Endometrial microvascular endothelial cells (primary cell): ENCODE measurements at regions not wholly inside any gene's neighbourhood (a gene's known extent, or its start where the extent isn't known, plus 50 kb on each side); places are given as distances from the start of the nearest gene placed in this dataset.
"Not testable (repeated sequence)": the region's sequence is repeated elsewhere in the genome, so short reads cannot be mapped to it uniquely, and the experiment has no call there.

Experiments
- in situ Hi-C: cut with HindIII; loops from 2 replicates; pipeline ENCODE4 v1.10.0; 2017; ENCODE audit warnings: low sequenced_read_pairs, low pct_unique_long_range_greater_than_20kb; ENCODE audit errors: inconsistent ontology term

DNA sequence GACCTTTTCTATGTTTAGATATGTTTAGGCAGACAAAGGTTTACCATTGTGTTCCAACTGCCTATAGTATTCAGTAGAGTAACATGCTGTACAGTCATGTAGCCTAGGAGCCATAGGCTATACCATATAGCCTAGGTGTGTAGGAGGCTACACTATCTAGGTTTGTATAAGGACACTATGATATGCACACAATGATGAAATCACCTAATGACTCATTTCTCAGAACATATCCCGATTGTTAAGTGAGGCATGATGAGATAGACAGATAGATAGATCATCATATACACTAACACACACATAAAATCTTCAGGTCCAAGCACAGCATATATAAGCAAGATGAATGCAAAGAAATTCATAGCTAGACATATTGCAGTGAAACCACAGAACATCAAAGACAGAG, 177.4 kb downstream of the NPIPA8 start:
- in situ Hi-C loops, result not testable (repeated sequence)

- in situ Hi-C loops, result not testable (repeated sequence)
Observed at GRCh38 chr16:18157854-18158253, 178.7 kb downstream of the NPIPA8 start.

GRCh38 chr16:18152832-18153231, 183.7 kb downstream of the NPIPA8 start:
- in situ Hi-C loops, result not testable (repeated sequence)

DNA sequence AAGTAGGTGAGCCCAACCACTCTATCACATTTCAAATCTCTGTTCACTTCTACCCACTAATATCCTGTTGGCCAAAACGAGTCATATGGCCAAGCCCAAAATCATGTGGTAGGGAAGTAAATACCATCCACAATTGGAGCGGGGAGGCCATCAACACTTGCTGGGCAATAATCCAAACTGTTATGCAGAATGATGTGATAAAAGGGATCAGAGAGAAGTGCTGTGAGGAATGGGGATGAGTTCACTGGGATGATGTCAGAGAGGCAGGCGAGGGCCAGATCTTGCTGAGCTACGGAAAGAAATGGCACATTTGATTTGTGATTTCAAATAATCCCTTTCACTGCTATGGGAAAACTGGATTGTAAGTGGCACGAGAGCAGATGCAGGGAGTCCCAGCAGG, 188.4 kb downstream of the NPIPA8 start:
- in situ Hi-C loops, result not testable (repeated sequence)

- in situ Hi-C loops, result not testable (repeated sequence)
Observed at GRCh38 chr16:18146601-18147142, 189.9 kb downstream of the NPIPA8 start.

GRCh38 chr16:18142066-18142465, 194.5 kb downstream of the NPIPA8 start:
- in situ Hi-C loops, result not testable (repeated sequence)

- in situ Hi-C loops, result not testable (repeated sequence)
Observed at GRCh38 chr16:18136288-18136687, 200.2 kb downstream of the NPIPA8 start.

DNA sequence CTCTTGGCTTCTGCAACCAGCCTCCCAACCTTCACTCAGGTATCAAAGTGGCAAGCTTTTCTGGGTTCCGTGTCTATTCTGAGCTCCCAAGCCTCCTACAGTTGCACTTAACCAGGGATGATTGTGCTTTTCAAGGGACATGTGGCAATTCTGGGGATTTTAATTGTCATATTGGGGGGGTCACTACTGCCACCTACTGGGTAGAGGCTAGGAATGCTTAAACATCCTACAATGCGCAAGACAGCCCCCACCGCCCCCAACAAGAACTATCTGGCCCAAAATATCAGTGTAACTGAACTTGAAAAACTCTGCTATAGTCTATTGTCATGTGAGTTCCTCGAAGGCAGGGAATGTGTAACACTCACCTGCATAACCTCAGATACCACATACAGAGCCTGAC, 201.5 kb downstream of the NPIPA8 start:
- in situ Hi-C loops, result not testable (repeated sequence)

DNA sequence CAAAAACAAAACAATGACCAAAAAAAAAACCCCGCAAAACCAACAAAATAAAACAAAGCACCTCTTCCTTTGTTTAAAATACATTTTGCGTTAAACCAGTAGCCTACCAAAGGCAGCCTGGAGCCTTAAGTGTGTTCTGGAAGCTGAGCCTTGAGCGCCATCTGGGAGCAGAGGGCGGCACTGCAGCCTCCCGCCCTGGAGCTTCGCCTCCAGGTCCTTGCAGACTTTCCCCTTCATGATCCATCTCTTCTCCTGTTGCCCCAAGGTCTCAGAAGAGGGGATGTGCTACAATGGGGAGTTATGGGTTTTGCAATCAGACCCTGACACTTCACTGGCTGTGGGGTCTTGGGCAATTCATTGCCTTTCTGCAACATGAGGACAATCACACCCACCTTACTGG, 204.9 kb downstream of the NPIPA8 start:
- in situ Hi-C loops, result not testable (repeated sequence)

DNA sequence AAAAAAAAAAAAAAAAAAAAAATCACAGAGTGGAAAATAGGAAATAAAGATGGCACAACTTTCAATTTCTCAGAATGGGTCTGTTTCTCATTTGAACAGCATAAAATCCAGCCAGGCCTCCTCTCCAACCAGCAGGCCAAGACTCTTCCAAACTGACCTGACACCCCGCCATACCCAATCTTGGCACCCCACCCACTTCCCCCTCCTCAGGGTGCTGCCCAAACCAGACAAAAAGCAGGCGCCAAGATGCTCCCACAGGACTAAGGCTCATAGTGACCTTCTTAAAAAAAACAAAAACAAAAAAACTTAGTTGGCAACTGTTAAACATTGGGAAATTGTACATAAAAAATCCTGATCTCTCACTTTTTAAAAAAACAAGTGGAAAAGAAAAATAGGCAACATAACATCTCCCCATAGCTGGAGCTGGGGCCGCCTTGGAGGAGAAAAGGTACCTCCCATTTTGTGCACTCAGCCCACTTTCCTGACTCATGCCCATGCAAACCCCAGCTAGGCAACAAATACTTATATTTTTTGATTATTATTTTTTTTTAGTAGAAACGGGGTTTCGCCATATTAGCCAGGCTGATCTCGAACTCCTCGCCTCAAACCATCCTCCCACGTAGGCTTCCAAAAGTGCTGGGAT, 205.9 kb downstream of the NPIPA8 start:
- in situ Hi-C loops, result not testable (repeated sequence)

DNA sequence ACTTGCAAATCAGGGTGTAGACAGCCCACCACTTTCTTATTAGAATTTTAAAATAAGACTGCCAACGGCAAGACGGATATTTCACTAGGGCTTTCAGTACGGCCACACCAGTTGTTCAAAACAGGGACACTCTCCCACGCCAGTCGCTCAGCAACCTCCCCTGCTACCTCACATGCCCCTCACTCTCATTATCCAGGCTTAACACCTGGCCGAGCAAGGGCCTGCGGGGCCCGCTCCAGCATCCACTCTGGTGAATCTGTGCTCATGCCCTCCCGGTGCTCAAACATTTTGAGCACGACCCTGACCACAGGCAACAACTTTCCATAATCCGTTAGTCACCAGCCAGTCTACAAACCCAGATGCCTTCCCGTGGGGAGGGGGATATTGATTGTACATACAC, 209.5 kb downstream of the NPIPA8 start:
- in situ Hi-C loops, result not testable (repeated sequence)

- in situ Hi-C loops, result not testable (repeated sequence)
Observed at GRCh38 chr16:18119092-18119491, 217.4 kb downstream of the NPIPA8 start.

- in situ Hi-C loops, result not testable (repeated sequence)
Observed at GRCh38 chr16:18118684-18119083, 217.9 kb downstream of the NPIPA8 start.

GRCh38 chr16:18118071-18118470, 218.5 kb downstream of the NPIPA8 start:
- in situ Hi-C loops, result not testable (repeated sequence)

- in situ Hi-C loops, result not testable (repeated sequence)
Observed at GRCh38 chr16:18104412-18104811, 232.1 kb downstream of the NPIPA8 start.

- in situ Hi-C loops, result not testable (repeated sequence)
Observed at GRCh38 chr16:18101077-18101476, 235.5 kb downstream of the NPIPA8 start.

DNA sequence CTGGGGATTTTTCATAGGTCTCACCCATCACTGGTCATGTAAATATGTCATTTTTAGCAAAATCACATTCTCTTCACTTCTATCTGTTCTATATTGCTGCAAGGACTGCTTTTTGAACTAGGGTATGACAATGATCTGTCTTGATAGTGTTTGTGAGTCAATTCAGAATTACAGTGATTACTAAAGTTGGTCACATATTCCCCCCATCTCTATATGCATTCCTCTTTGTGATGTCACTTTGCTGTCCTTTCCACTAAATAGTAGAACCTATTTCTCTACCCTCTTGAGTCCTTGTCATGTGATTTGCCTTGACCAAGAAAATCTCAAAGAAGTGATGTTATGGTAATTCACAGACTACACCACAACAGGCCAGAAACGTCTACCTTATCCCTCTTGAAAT, 243.9 kb downstream of the NPIPA8 start:
- in situ Hi-C loops, result not testable (repeated sequence)

GRCh38 chr16:18080658-18081363, 255.7 kb downstream of the NPIPA8 start:
- in situ Hi-C loops, result not testable (repeated sequence)

DNA sequence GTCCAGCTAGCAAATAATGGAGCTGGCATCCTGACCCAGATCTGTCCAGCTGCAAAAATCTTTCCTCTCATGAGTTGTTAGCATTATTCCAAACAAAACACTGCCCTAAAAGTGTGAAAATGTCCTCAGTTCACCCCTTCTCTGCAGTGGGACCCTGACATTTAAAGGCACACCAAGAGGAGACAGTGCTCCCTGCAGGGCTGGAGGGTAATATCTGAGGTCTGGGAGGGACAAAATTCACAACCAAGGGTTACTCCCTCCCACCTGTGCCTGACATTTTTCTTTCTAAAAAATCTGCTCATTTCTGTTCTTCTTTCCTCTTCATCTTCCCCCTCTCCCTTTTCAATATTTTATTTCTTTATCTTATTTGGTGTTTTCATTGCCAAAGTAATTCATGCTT, 258.6 kb downstream of the NPIPA8 start:
- in situ Hi-C loops, result not testable (repeated sequence)

DNA sequence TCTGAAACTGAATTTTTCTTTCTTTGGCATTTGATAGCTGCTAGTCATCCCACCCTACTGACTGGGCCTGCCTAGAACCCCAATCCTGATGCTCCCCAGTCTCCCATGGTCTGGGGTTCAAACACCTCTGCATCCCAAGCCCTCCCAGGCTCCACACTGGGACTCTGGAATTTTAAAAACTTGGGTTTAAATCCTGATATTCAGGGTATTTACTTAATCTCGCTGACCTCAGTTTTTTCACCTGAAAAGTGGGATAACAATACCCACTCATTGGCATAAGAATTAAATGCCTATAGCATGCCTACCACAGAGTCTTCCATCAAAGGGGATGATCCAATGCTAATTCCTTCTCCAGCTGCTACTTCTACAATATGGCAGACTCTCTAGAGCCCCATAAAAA, 264.4 kb downstream of the NPIPA8 start:
- in situ Hi-C loops, result no loop called here
